H1 (cell line): ENCODE measurements at regions not wholly inside any gene's neighbourhood (a gene's known extent, or its start where the extent isn't known, plus 50 kb on each side); places are given as distances from the start of the nearest gene placed in this dataset.

Experiments used
- CTCF ChIA-PET: fragments of 300-600 bp; sonication (Branson Sonifier 250); formaldehyde crosslinking; loops from one replicate; lab custom pipeline; 2021; ENCODE audit not compliant: partially characterized antibody; lab: Charles Lee
- POLR2A ChIA-PET: fragments of 300-600 bp; sonication (Branson Sonifier 250); formaldehyde crosslinking; loops from one replicate; lab custom pipeline; 2021; ENCODE audit warnings: inconsistent platforms; ENCODE audit not compliant: partially characterized antibody; lab: Charles Lee
- DNase-seq, 2 experiments: peaks; one replicate each; pipeline versions ENCODE4 v3.0.0 to v3.0.0-alpha.2; 2010 to 2022; ENCODE audit warnings: low spot score in 2 of 2, low read depth in 1 of 2, mixed read lengths in 1 of 2
- FAIRE-seq: peaks from 2 replicates; lab custom pipeline; 2011; peaks lifted over from hg19 to GRCh38; lab: Jason Lieb, UNC
- H2AFZ ChIP-seq: 2 replicates; pipeline ENCODE4 v1.8.1; 2012; ENCODE audit warnings: low read length, inconsistent platforms
- H2AK5ac ChIP-seq: 2 replicates; pipeline ENCODE4 v1.6.1; 2013; ENCODE audit warnings: low read depth, low read length
- H2BK120ac ChIP-seq: replicated peaks from 2 replicates; pipeline ENCODE3; 2013; ENCODE audit warnings: low read depth, low read length, inconsistent platforms
- H2BK12ac ChIP-seq: 2 replicates; pipeline ENCODE4 v1.6.1; 2013; ENCODE audit warnings: low read depth, low read length
- H2BK15ac ChIP-seq: 2 replicates; pipeline ENCODE4 v1.6.1; 2013; ENCODE audit warnings: low read length
- H2BK20ac ChIP-seq: 2 replicates; pipeline ENCODE4 v1.6.1; 2013; ENCODE audit warnings: low read length
- H2BK5ac ChIP-seq: 2 replicates; pipeline ENCODE4 v1.6.1; 2013; ENCODE audit warnings: low read depth, low read length
- H3K14ac ChIP-seq: 2 replicates; pipeline ENCODE4 v1.6.1; 2013; ENCODE audit warnings: inconsistent platforms; ENCODE audit not compliant: insufficient read length
- H3K18ac ChIP-seq: 2 replicates; pipeline ENCODE4 v1.6.1; 2013; ENCODE audit warnings: low read length; ENCODE audit errors: extremely low read depth
- H3K23ac ChIP-seq: 2 replicates; pipeline ENCODE4 v1.6.1; 2013; ENCODE audit warnings: inconsistent platforms; ENCODE audit not compliant: insufficient read length
- H3K23me2 ChIP-seq: 2 replicates; pipeline ENCODE4 v1.6.1; 2013; ENCODE audit warnings: low read depth, low read length
- H3K27ac ChIP-seq: 2 replicates; pipeline ENCODE4 v1.6.1; 2011; ENCODE audit warnings: low read depth, low read length, inconsistent platforms
- H3K27me3 ChIP-seq, 4 experiments: replicated peaks in 1 of 4; 1 replicate in 1 of 4; 2 replicates in 3 of 4; pipeline versions ENCODE4 v1.6.1 to v1.8.1; 2011 to 2013; ENCODE audit warnings: low read length in 3 of 4, mild to moderate bottlenecking in 3 of 4, inconsistent platforms in 2 of 4, mixed read lengths in 2 of 4, moderate library complexity in 1 of 4; ENCODE audit not compliant: control insufficient read depth in 3 of 4, insufficient read depth in 3 of 4; ENCODE audit errors: extremely low read depth in 1 of 4
- H3K36me3 ChIP-seq, 4 experiments: 2 replicates each; pipeline versions ENCODE4 v1.6.1 to v1.8.1; 2011 to 2013; ENCODE audit warnings: mild to moderate bottlenecking in 4 of 4, low read length in 3 of 4, moderate library complexity in 2 of 4, control low read depth in 1 of 4, inconsistent platforms in 1 of 4; ENCODE audit not compliant: insufficient read depth in 4 of 4, control insufficient read depth in 2 of 4
- H3K4ac ChIP-seq: replicated peaks from 2 replicates; pipeline ENCODE3; 2013; ENCODE audit warnings: low read length, low read depth, mixed read lengths, inconsistent platforms; ENCODE audit not compliant: insufficient read length
- H3K4me1 ChIP-seq, 4 experiments: replicated peaks in 1 of 4; 1 replicate in 1 of 4; 2 replicates in 3 of 4; pipeline versions ENCODE4 v1.6.1 to v1.8.1; 2011 to 2013; ENCODE audit warnings: low read length in 3 of 4, inconsistent platforms in 2 of 4, mixed read lengths in 1 of 4; ENCODE audit not compliant: insufficient read depth in 4 of 4, control insufficient read depth in 3 of 4
- H3K4me2 ChIP-seq, 2 experiments: 2 replicates each; pipeline versions ENCODE4 v1.6.1 to v1.8.1; 2011 to 2013; ENCODE audit warnings: low read depth in 2 of 2, low read length in 2 of 2, control low read depth in 1 of 2, inconsistent platforms in 1 of 2, mild to moderate bottlenecking in 1 of 2; ENCODE audit not compliant: insufficient read depth in 1 of 2
- H3K4me3 ChIP-seq, 4 experiments: fragments of 200-600, 300-600 bp in 1 of 4; sonication (generic), shearing (Covaris generic), sonication (Bioruptor Twin) in 1 of 4; 2 replicates each; pipeline versions ENCODE4 v1.5.1 to v1.8.1; 2011 to 2016; ENCODE audit warnings: low read length in 4 of 4, low read depth in 3 of 4, control low read depth in 2 of 4, inconsistent platforms in 2 of 4, mild to moderate bottlenecking in 2 of 4, mixed read lengths in 1 of 4, moderate library complexity in 1 of 4; ENCODE audit not compliant: insufficient read depth in 2 of 4; ENCODE audit errors: extremely low read depth in 1 of 4
- H3K56ac ChIP-seq: replicated peaks from 2 replicates; pipeline ENCODE3; 2013; ENCODE audit warnings: low read depth, mild to moderate bottlenecking, mixed read lengths, low read length, inconsistent platforms; ENCODE audit not compliant: insufficient read length
- H3K79me1 ChIP-seq: 2 replicates; pipeline ENCODE4 v1.6.1; 2013; ENCODE audit warnings: low read depth, low read length, control low read depth
- H3K79me2 ChIP-seq, 2 experiments: 2 replicates each; pipeline versions ENCODE4 v1.6.1 to v1.8.1; 2012 to 2013; ENCODE audit warnings: low read length in 2 of 2, mild to moderate bottlenecking in 2 of 2, inconsistent platforms in 1 of 2; ENCODE audit not compliant: insufficient read depth in 2 of 2, control insufficient read depth in 1 of 2
- H3K9ac ChIP-seq, 4 experiments: replicated peaks in 1 of 4; 1 replicate in 1 of 4; 2 replicates in 3 of 4; pipeline versions ENCODE4 v1.6.1 to v1.8.1; 2011 to 2013; ENCODE audit warnings: low read depth in 3 of 4, low read length in 3 of 4, control low read depth in 2 of 4, mild to moderate bottlenecking in 2 of 4, moderate library complexity in 2 of 4, inconsistent platforms in 1 of 4; ENCODE audit errors: extremely low read depth in 1 of 4
- H3K9me3 ChIP-seq, 2 experiments: 2 replicates each; pipeline versions ENCODE4 v1.6.1 to v1.8.1; 2012 to 2013; ENCODE audit warnings: mild to moderate bottlenecking in 2 of 2, moderate library complexity in 2 of 2, control low read depth in 1 of 2, inconsistent platforms in 1 of 2, low read depth in 1 of 2, low read length in 1 of 2, mixed read lengths in 1 of 2; ENCODE audit not compliant: insufficient read depth in 2 of 2
- H4K20me1 ChIP-seq, 2 experiments: replicated peaks in 1 of 2; 2 replicates each; pipeline versions ENCODE3 to v1.8.1; 2011 to 2013; ENCODE audit warnings: inconsistent platforms in 2 of 2, low read length in 2 of 2, mild to moderate bottlenecking in 1 of 2; ENCODE audit not compliant: insufficient read depth in 2 of 2, control insufficient read depth in 1 of 2
- H4K5ac ChIP-seq: 2 replicates; pipeline ENCODE4 v1.6.1; 2013; ENCODE audit warnings: low read length, low read depth, mixed read lengths, inconsistent platforms; ENCODE audit not compliant: insufficient read length
- H4K8ac ChIP-seq: 2 replicates; pipeline ENCODE4 v1.8.0; 2013; ENCODE audit warnings: mild to moderate bottlenecking, moderate library complexity, low read length, inconsistent platforms; ENCODE audit not compliant: insufficient read depth; ENCODE audit errors: extremely low read depth
- H4K91ac ChIP-seq: replicated peaks from 2 replicates; pipeline ENCODE3; 2013; ENCODE audit warnings: low read length, mixed read lengths, inconsistent platforms; ENCODE audit not compliant: insufficient read length
- BCL11A ChIP-seq, 2 experiments: IDR thresholded peaks; one replicate each; pipeline ENCODE4 v1.6.1; 2011; ENCODE audit warnings: low read depth in 2 of 2, low read length in 2 of 2, mild to moderate bottlenecking in 2 of 2
- BRCA1 ChIP-seq: IDR thresholded peaks from 2 replicates; pipeline ENCODE4 v1.6.1; 2012; ENCODE audit warnings: low read depth, low read length, improper control_type of control experiment
- CTBP2 ChIP-seq: IDR thresholded peaks from 2 replicates; pipeline ENCODE4 v1.7.0; 2011; ENCODE audit warnings: borderline replicate concordance, mild to moderate bottlenecking, moderate library complexity, mixed read lengths, low read length; ENCODE audit not compliant: insufficient read depth, insufficient read length
- MAX ChIP-seq: IDR thresholded peaks from 2 replicates; pipeline ENCODE4 v1.6.1; 2012; ENCODE audit warnings: inconsistent platforms
- NANOG ChIP-seq: IDR thresholded peaks from 2 replicates; pipeline ENCODE4 v1.6.1; 2011; ENCODE audit warnings: low read length, low read depth, mild to moderate bottlenecking, inconsistent platforms; ENCODE audit not compliant: insufficient read depth, poor library complexity, severe bottlenecking
- SP2 ChIP-seq: IDR thresholded peaks from 2 replicates; pipeline ENCODE4 v1.6.1; 2012; ENCODE audit warnings: mild to moderate bottlenecking, low read length, inconsistent platforms
- TCF12 ChIP-seq: IDR thresholded peaks from 2 replicates; pipeline ENCODE4 v1.6.1; 2011; ENCODE audit warnings: low read depth, mild to moderate bottlenecking, low read length
- TEAD4 ChIP-seq: IDR thresholded peaks from 2 replicates; pipeline ENCODE4 v1.6.1; 2012; ENCODE audit warnings: low read depth, low read length, inconsistent platforms, mixed read lengths
- USF2 ChIP-seq: IDR thresholded peaks from 2 replicates; pipeline ENCODE4 v1.6.1; 2011; ENCODE audit warnings: low read length, improper control_type of control experiment
- ZNF274 ChIP-seq: IDR thresholded peaks from 2 replicates; pipeline ENCODE4 v1.7.0; 2012; ENCODE audit warnings: low read length, borderline replicate concordance; ENCODE audit errors: extremely low read depth
- WGBS, 2 experiments: shearing (Covaris generic) in 1 of 2; methylation state at CpG; one replicate each; pipeline versions ENCODE4 v1.1.6 to v1.1.7; 2013 to 2015; ENCODE audit warnings: low lambda C conversion rate in 2 of 2, mixed read lengths in 2 of 2, inconsistent platforms in 1 of 2, low coverage in 1 of 2, missing lambda C conversion rate in 1 of 2; ENCODE audit not compliant: insufficient replicate concordance in 2 of 2, insufficient coverage in 1 of 2, insufficient read length in 1 of 2; ENCODE audit errors: extremely low coverage in 1 of 2, missing lambda C conversion rate in 1 of 2; 5-methylcytosine and 5-hydroxymethylcytosine counted together

- Histone ChIP-seq H3K4me3 (no peak overlapping the region), H3K79me2 (no peaks in the 10 kb centered on the region; a peak in 1 of 4 replicates), H4K5ac (no peak overlapping the region), H3K27ac (no peak overlapping the region), H2AFZ (no peak overlapping the region), H3K79me1 (no peaks in the 10 kb centered on the region), H3K23me2 (peaks cover 12% of the 10 kb centered on the region; the same call in 1 of the 2 replicates), H3K4ac (no peak overlapping the region), H4K20me1 (peaks cover 0 to 5% of the 10 kb centered on the region in 2 experiments), H2BK120ac (no peak overlapping the region), H3K27me3 (peaks cover 29 to 58% (median 53%) of the 10 kb centered on the region in 4 experiments), H3K14ac (no peak overlapping the region), H3K36me3 (peaks cover 0 to 4% (median 0%) of the 10 kb centered on the region in 4 experiments; a peak in 1 of 8 replicates), H2BK5ac (no peak overlapping the region), H4K8ac (peak overlapping the region; percentile 14; the same call in 1 of the 2 replicates), H2BK15ac (peak overlapping the region; percentile 61; the same call in 1 of the 2 replicates), H3K9me3 (no peaks in the 10 kb centered on the region), H3K56ac (no peak overlapping the region), H2BK20ac (no peak overlapping the region), H4K91ac (no peak overlapping the region), H3K18ac (no peak overlapping the region), H3K9ac (no peak overlapping the region), H2AK5ac (no peak overlapping the region), H3K23ac (no peak overlapping the region), H3K4me1 (peaks cover 2 to 24% (median 8%) of the 10 kb centered on the region in 4 experiments), H3K4me2 (peak overlapping the region; percentile 62 to 66; a peak in 2 of 4 replicates), H2BK12ac (no peak overlapping the region; the same call in 1 of the 2 replicates)
- ChIA-PET POLR2A (interaction anchor here (0.6 kb wide), 1 partner anchor 253 kb away, joined by 3 read pairs; no protein-coding TSS in a partner anchor), CTCF (interaction anchor here (1.2 to 6.2 kb wide), 7 partner anchors 8 to 164 kb away, joined by 3 to 28 read pairs (median 3); no protein-coding TSS in a partner anchor)
- 90% methylated on average over 12 of the region's 15 CpGs; no CpG with 5 or more reads in 1 of the 2 experiments for WGBS, 2 experiments
- FAIRE-seq (no peak), DNase-seq (no peak)
- TF ChIP-seq ZNF274 (no peak), MAX (no peak), SP2 (no peak), BRCA1 (no peak), USF2 (no peak), TEAD4 (no peak), TCF12 (no peak), BCL11A (IDR thresholded peaks at IDR 0.05; ENCODE audit: low read depth in 2 of 2, low read length in 2 of 2) (no peak), CTBP2 (no peak), NANOG (no peak)
These were observed 113.8 kb upstream of the SMURF2 start for GRCh38 chr17:64775701-64776570.
